Fibroblast of upper back skin (primary cell): ENCODE measurements at regions not wholly inside any gene's neighbourhood (a gene's known extent, or its start where the extent isn't known, plus 50 kb on each side); places are given as distances from the start of the nearest gene placed in this dataset.
A peak's percentile ranks its signal among the peaks of the same experiment; 100 is the strongest.
"Not testable (repeated sequence)": the region's sequence is repeated elsewhere in the genome, so short reads cannot be mapped to it uniquely, and the experiment has no call there.

Source experiments
- DNase-seq: peaks from one replicate; pipeline ENCODE4 v3.0.0-alpha.2; 2013

DNA sequence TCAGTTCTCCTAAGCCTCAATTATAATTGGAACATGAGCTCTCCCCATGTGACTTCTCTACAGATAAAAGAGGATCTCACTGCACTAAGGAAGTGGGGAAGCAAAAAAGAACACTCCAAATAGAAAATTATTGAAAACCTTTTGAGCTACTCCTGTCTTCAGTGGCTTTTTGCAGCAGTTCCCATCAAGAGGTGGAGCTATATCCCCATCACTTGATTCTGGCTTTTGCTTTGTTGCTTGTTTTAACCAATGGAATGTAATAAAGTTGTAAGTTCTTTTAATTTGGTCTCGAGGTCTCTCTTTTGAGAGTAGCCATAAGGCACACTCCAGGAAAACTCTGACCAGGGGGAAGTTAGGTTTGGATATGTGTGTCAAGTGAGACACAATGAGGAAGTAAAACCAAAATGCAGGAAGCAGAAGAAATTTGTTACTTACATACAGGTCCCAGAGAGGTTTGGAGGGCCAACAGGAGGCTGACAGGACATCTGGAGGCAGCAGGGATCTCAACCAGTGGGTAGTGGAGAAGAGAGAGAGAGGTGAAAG is 569.4 kb downstream of the HTR7 start:
- DNase-seq, result peak; percentile 53

DNA sequence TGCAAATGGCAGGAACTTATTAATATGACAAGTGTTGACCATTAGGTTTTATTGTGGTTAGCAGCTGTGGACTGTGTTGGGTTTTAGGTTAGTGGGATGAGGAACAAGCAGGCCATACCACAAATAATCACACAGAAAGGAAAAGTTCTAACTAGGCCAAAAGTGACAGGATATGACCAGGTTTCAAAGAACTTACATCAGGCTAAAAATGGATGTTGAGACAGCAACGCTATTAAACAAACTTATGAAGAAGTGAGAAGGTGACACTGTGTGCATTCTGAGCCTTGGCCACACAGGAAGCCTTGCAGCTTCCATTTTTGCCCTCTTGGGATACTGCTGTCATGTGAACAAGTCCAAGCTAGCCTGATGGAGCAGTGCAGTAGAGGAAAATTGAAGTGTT is 568.8 kb downstream of the HTR7 start:
- peak; percentile 50 for DNase-seq

- DNase-seq, result no peak
Measured at GRCh38 chr10:90293616-90294015, 564.2 kb downstream of the HTR7 start.

- not testable (repeated sequence) for DNase-seq
Measured at GRCh38 chr10:90294821-90295540, 562.9 kb downstream of the HTR7 start.

GRCh38 chr10:90302031-90302430 is 555.8 kb downstream of the HTR7 start:
- not testable (repeated sequence) for DNase-seq

GRCh38 chr10:90302758-90303481 is 554.9 kb downstream of the HTR7 start:
- DNase-seq, result no peak

GRCh38 chr10:90304533-90304932 is 553.3 kb downstream of the HTR7 start:
- DNase-seq, result no peak

DNA sequence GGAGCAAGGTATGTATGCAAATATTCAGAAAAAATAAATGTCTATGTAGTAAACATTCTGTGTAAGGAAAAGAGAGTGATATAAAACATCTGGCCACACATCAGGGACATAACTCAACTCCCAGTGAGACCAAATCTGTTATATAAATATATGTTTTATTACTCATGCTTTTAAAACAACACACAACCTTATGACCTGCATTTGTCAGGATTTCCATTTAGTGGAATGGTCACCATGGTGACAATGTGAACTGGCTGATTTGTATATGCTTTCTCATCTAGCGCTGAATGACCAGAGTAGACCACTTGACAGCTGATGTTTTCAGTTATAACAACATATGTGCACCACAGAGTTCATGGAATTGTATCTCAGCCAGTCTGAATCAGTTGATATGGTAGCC is 551.7 kb downstream of the HTR7 start:
- peak; percentile 87 for DNase-seq

- DNase-seq, result peak; percentile 95
Measured at GRCh38 chr10:90308223-90308622, 549.6 kb downstream of the HTR7 start.

GRCh38 chr10:90313576-90314325 is 544.1 kb downstream of the HTR7 start:
- peak; percentile 74 for DNase-seq

- DNase-seq, result no peak
Measured at GRCh38 chr10:90314718-90315117, 543.1 kb downstream of the HTR7 start.

GRCh38 chr10:90317172-90317571 is 540.7 kb downstream of the HTR7 start:
- no peak for DNase-seq

DNA sequence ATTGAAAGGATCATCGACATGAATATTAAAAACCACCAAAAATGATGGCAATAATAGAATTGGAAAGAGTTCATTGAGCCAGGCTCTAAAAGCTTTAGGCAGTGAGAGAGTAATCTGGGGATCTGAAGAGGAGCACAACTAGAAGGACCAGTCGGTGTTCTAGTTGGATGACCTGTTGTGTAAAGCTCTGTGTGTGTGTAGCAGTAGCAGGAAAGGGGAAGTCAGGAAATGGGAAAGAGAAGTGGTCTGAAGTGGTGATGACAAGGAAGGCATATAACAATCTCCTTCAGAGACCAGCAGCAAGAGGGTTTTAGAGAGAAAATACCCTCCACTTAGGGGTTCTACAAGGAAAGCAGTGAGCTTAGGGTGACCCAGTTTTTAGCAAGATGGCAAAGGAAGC is 539.2 kb downstream of the HTR7 start:
- DNase-seq, result no peak

DNA sequence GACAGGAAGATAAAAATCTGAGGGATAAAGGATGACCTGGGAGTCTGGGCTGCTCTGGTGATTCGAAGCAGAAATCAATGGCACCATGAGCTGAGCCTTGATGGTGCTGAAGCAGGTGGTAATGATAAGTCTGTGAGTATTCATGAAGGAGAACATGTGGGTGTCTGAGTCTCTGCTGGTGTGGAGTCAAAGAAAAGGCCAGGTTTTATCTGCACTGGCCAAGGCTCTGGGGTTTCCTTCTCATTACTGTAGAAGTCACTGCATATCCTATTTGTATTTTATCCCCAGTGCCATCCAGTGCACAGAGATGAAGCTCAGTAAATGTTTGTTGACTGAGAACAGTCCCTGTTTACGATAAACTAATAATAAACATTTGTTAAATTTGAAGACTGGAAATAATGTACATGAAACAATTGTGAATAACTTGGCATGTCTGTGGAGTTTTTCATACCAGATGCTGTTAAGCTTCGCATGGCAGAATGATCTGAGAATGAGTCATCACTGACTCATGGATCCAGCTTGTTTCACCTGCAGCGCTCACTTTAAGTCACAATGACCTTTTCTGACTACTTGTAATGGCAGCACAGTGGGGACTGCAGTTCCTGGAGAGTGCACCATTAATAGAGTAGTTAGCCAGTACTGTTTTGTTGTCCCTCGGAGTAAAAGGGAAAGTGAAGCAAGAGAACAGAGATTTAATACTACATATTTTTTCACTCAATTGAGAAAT is 538.5 kb downstream of the HTR7 start:
- DNase-seq, result peak; percentile 88

- DNase-seq, result peak; percentile 66
Measured at GRCh38 chr10:90321132-90321816, 536.6 kb downstream of the HTR7 start.

DNA sequence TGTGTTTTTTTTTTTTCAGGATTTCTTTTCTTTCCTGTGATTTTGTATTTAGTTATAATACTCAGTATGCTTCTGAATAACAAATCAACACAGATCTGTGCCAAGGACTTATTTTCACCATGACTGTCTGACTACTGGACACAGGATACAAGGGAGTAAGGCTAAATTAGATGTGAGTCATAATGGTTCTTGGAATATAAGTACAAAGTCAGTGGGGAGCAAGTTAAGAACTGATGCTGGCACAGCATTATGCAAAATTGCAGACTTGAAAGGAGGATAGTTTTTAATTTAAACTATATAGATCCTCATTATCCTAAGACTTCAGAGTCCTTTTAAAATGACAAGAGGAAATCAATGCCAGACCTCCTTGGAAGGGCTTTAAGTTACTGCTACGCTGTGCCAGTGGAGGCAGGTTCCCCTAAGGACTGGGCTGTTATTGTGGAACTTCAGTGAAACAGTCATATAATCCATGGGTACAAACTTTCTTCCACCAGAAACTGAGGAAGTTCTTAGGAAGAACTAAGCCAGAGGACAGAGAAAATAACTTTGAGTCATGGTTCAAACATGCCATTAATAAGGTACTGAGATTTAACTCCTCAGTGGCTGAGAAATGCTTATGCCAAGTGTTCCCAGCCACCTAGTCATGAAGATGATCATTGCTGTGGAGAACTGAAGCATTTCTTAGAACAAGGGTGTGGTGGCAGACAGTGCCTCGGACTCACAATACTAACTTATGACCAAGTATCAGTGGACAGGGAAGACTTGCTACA is 531.2 kb downstream of the HTR7 start:
- DNase-seq, result peak; percentile 68

GRCh38 chr10:90327611-90328010 is 530.2 kb downstream of the HTR7 start:
- no peak for DNase-seq

- DNase-seq, result no peak
Measured at GRCh38 chr10:90328459-90328858, 529.4 kb downstream of the HTR7 start.

DNA sequence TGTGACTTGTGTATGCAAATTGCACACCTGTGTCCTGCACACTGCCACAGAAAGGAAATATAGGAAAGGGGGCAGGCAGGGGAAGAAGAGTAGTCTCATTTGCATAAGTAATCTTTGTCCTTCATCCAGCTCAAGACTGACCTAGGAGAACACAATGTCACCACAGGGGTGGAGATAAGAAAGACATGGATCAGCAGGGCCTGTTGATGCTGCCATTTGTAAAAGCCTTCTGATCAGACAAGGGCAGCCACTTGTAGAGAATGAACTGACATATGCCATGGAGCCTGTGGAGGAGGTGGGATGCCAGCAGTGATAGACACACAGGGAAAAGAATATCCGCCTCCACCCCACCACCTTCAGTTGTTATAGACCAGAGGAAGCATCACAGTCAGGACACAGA is 528.9 kb downstream of the HTR7 start:
- no peak for DNase-seq

DNA sequence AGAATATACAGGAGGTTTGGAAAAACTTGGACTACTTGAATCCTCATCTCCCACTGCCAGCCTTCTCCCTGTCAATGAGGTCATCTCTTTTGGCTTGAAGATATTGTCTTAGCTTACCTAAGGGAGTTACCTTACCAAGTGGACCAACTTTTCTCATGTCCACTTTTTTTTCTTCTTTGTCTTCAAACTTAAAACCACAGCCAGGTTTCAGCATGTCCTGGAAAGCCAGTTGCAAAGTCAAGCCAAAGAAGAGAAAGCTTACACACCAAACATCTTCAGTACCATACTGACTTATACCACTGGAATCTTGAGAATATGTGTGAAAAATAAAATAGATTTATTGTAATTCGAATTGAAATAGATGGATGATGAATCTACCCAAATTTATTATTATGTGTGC is 520.5 kb downstream of the HTR7 start:
- DNase-seq, result no peak

GRCh38 chr10:90342480-90342879 is 515.4 kb downstream of the HTR7 start:
- no peak for DNase-seq
